Nephron (organoid): ENCODE measurements at regions not wholly inside any gene's neighbourhood (a gene's known extent, or its start where the extent isn't known, plus 50 kb on each side); places are given as distances from the start of the nearest gene placed in this dataset.

Experiments
- H3K27ac Mint-ChIP-seq, 3 experiments: 2 replicates each; pipeline ENCODE4 v1.8.0; 2020; ENCODE audit warnings: mixed read lengths in 3 of 3, mild to moderate bottlenecking in 2 of 3, moderate library complexity in 1 of 3
- H3K27me3 Mint-ChIP-seq: 2 replicates; pipeline ENCODE4 v1.8.0; 2021; ENCODE audit warnings: low read depth, mild to moderate bottlenecking, moderate library complexity, mixed read lengths
- H3K36me3 Mint-ChIP-seq: 2 replicates; pipeline ENCODE4 v1.8.0; 2020; ENCODE audit warnings: low read depth, mixed read lengths
- H3K4me1 Mint-ChIP-seq: 2 replicates; pipeline ENCODE4 v1.8.0; 2020; ENCODE audit warnings: mixed read lengths
- H3K4me3 Mint-ChIP-seq, 3 experiments: 2 replicates each; pipeline ENCODE4 v1.8.0; 2020; ENCODE audit warnings: mild to moderate bottlenecking in 3 of 3, mixed read lengths in 3 of 3, moderate library complexity in 2 of 3
- H3K9me3 Mint-ChIP-seq: 2 replicates; pipeline ENCODE4 v1.8.0; 2020; ENCODE audit warnings: mixed read lengths
- TF ChIP-seq, protein P1 (sequence below), 3 experiments: fragments of 200-600 bp; sonication (generic); IDR thresholded peaks; one replicate each; pipeline ENCODE4 v1.5.0; 2021; ENCODE audit warnings: antibody characterized with exemption in 3 of 3; ENCODE audit not compliant: unreplicated experiment in 3 of 3

- Mint-ChIP-seq H3K27me3 (peaks cover 4% of the 10 kb centered on the region), H3K36me3 (no peaks in the 10 kb centered on the region), H3K4me1 (no peaks in the 10 kb centered on the region), H3K4me3 (no peak overlapping the region), H3K9me3 (no peaks in the 10 kb centered on the region), H3K27ac (no peak overlapping the region)
- TF ChIP-seq, protein P1, sequence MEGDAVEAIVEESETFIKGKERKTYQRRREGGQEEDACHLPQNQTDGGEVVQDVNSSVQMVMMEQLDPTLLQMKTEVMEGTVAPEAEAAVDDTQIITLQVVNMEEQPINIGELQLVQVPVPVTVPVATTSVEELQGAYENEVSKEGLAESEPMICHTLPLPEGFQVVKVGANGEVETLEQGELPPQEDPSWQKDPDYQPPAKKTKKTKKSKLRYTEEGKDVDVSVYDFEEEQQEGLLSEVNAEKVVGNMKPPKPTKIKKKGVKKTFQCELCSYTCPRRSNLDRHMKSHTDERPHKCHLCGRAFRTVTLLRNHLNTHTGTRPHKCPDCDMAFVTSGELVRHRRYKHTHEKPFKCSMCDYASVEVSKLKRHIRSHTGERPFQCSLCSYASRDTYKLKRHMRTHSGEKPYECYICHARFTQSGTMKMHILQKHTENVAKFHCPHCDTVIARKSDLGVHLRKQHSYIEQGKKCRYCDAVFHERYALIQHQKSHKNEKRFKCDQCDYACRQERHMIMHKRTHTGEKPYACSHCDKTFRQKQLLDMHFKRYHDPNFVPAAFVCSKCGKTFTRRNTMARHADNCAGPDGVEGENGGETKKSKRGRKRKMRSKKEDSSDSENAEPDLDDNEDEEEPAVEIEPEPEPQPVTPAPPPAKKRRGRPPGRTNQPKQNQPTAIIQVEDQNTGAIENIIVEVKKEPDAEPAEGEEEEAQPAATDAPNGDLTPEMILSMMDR (IDR thresholded peaks at IDR 0.05; ENCODE audit: unreplicated experiment in 3 of 3), result no peak
Measured at GRCh38 chr3:55362210-55362960, 124.7 kb downstream of the WNT5A start.

DNA sequence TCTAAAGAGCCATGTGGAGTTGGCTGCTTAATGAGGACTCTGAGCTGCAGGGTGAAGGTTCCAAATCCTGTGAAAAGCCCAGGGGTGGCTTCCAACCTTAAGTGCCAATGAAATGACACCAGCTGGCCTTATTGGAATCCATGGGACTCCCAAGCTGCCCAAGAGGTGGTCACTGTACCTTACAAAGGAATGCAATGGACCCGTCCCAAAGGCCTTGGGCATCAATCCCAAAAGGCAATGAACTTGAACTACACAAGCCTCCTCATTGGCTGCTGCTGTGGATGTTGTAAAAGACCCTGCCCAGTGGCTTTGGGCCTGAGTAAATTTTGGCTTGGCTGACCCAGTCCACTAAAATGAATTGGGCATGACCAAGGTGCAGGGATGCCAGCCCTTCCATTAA lies 129.3 kb downstream of the WNT5A start:
- H3K9me3 Mint-ChIP-seq, result peaks cover 2% of the 10 kb centered on the region
- no peaks in the 10 kb centered on the region for H3K36me3 Mint-ChIP-seq
- no peaks in the 10 kb centered on the region for H3K4me1 Mint-ChIP-seq
- H3K4me3 Mint-ChIP-seq, result no peak overlapping the region
- H3K27me3 Mint-ChIP-seq, result no peaks in the 10 kb centered on the region
- no peak overlapping the region for H3K27ac Mint-ChIP-seq
- TF ChIP-seq, protein P1 (IDR thresholded peaks at IDR 0.05; ENCODE audit: unreplicated experiment in 3 of 3), result no peak

GRCh38 chr3:55352668-55353067 lies 134.4 kb downstream of the WNT5A start:
- TF ChIP-seq, protein P1 (IDR thresholded peaks at IDR 0.05; ENCODE audit: unreplicated experiment in 3 of 3), result no peak
- Mint-ChIP-seq H3K9me3 (peaks cover 2% of the 10 kb centered on the region), H3K36me3 (no peaks in the 10 kb centered on the region), H3K4me3 (no peak overlapping the region), H3K27me3 (no peaks in the 10 kb centered on the region), H3K27ac (no peak overlapping the region), H3K4me1 (no peaks in the 10 kb centered on the region)

GRCh38 chr3:55349851-55350250 lies 137.3 kb downstream of the WNT5A start:
- TF ChIP-seq, protein P1 (IDR thresholded peaks at IDR 0.05; ENCODE audit: unreplicated experiment in 3 of 3), result no peak
- H3K4me1 Mint-ChIP-seq, result no peaks in the 10 kb centered on the region
- no peak overlapping the region for H3K4me3 Mint-ChIP-seq
- no peak overlapping the region for H3K27ac Mint-ChIP-seq
- H3K9me3 Mint-ChIP-seq, result no peaks in the 10 kb centered on the region
- H3K27me3 Mint-ChIP-seq, result peaks cover 6% of the 10 kb centered on the region
- no peaks in the 10 kb centered on the region for H3K36me3 Mint-ChIP-seq

DNA sequence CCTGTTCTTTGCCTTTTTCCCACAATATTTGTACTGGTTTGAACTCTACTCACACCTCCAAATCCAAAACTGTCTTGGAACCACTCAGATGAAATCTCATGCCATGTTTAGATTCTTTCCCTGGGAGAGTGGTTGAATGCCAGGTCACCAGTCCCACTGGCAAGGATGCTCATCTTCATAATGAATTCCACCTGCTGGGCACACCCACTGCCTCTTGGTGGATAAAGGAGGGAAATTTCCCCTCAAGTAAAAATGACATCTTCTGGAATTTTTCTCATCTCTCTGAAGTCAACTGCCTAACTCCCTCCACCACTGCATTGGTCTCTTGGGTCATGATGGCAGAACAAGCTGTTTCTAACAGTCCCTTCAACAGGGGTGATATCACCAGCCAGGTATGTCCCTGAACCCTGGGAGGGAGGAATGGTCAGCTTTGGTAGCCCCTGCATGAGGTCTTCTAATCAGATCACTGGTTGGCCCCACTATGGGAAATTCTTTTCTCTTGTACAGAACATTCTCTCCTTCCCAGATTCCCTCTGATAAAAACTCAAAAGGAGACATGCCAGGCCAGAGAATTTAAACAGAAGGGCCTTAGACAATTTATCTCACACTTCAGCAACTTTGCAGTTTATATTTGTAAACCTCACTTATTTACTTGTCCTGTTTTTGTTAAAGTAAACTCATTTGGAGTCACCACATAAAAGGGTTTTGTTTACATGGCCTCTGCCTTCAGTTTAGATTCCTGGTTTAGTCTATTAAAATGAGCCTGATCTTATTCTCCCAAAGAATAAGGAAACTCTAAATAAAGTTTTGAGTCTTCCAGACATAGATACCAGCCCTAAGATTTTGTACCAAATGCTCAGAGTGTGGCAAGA lies 143.4 kb downstream of the WNT5A start:
- Mint-ChIP-seq H3K4me3 (no peak overlapping the region), H3K27ac (peak overlapping the region in 1 of 3 experiments; percentile 6), H3K36me3 (no peaks in the 10 kb centered on the region), H3K4me1 (no peaks in the 10 kb centered on the region), H3K9me3 (no peaks in the 10 kb centered on the region), H3K27me3 (peaks cover 18% of the 10 kb centered on the region)
- TF ChIP-seq, protein P1 (IDR thresholded peaks at IDR 0.05; ENCODE audit: unreplicated experiment in 3 of 3), result no peak
